IMR-90 (cell line): ENCODE measurements at regions not wholly inside any gene's neighbourhood (a gene's known extent, or its start where the extent isn't known, plus 50 kb on each side); places are given as distances from the start of the nearest gene placed in this dataset.

Source experiments
- ATAC-seq: fragments of 200-7000 bp; cut with Tn5 transposase; 2 replicates; pipeline ENCODE4 v1.9.1; 2020; ENCODE audit warnings: low read depth, mild to moderate bottlenecking, moderate library complexity
- BruUV-seq: library from RNA; stranded (reverse); fragments of 400-500 nt; replicated peaks from 2 replicates; lab custom pipeline; 2021; lab: Mats Ljungman, UMichigan
- CTCF ChIA-PET: fragments of 300-600 bp; formaldehyde crosslinking; extraction: SDS; loops from one replicate; lab custom pipeline; 2021; ENCODE audit warnings: antibody characterized with exemption; lab: Yijun Ruan, JAX
- POLR2A ChIA-PET: fragments of 300-600 bp; sonication (Branson Sonifier 250); formaldehyde crosslinking; loops from one replicate; lab custom pipeline; 2022; ENCODE audit warnings: antibody characterized with exemption; ENCODE audit not compliant: unreplicated experiment; lab: Charles Lee
- DNase-seq: peaks from one replicate; pipeline ENCODE4 v3.0.0; 2013
- H2AFZ ChIP-seq: replicated peaks from 2 replicates; pipeline ENCODE3; 2013; ENCODE audit warnings: low read length, mild to moderate bottlenecking; ENCODE audit not compliant: poor library complexity
- H2AK5ac ChIP-seq: 2 replicates; pipeline ENCODE4 v1.6.1; 2013; ENCODE audit warnings: low read depth, low read length, inconsistent platforms
- H2AK9ac ChIP-seq: replicated peaks from 2 replicates; pipeline ENCODE3; 2013; ENCODE audit warnings: mild to moderate bottlenecking, low read depth, low read length, moderate library complexity; ENCODE audit not compliant: poor library complexity
- H2BK120ac ChIP-seq: 2 replicates; pipeline ENCODE4 v1.6.1; 2013; ENCODE audit warnings: low read depth, low read length, inconsistent platforms
- H2BK15ac ChIP-seq: 3 replicates; pipeline ENCODE4 v1.6.1; 2013; ENCODE audit warnings: low read depth, low read length, inconsistent platforms
- H2BK20ac ChIP-seq: 2 replicates; pipeline ENCODE4 v1.6.1; 2013; ENCODE audit warnings: low read depth, mild to moderate bottlenecking, inconsistent platforms, low read length, moderate library complexity
- H2BK5ac ChIP-seq: 2 replicates; pipeline ENCODE4 v1.6.1; 2013; ENCODE audit warnings: mild to moderate bottlenecking, low read depth, low read length, inconsistent platforms; ENCODE audit not compliant: poor library complexity, severe bottlenecking
- H3K14ac ChIP-seq: replicated peaks from 2 replicates; pipeline ENCODE4 v1.6.1; 2013; ENCODE audit warnings: low read depth, low read length, inconsistent platforms
- H3K18ac ChIP-seq: 2 replicates; pipeline ENCODE4 v1.6.1; 2013; ENCODE audit warnings: low read depth, low read length, control low read depth
- H3K23ac ChIP-seq: 2 replicates; pipeline ENCODE4 v1.6.1; 2013; ENCODE audit warnings: low read depth, low read length, inconsistent platforms
- H3K27ac ChIP-seq: 2 replicates; pipeline ENCODE4 v1.5.1; 2013; ENCODE audit warnings: mild to moderate bottlenecking, control low read depth, low read length; ENCODE audit not compliant: insufficient read depth
- H3K27me3 ChIP-seq: 2 replicates; pipeline ENCODE4 v1.6.1; 2013; ENCODE audit warnings: low read length; ENCODE audit not compliant: control insufficient read depth, insufficient read depth
- H3K36me3 ChIP-seq: 2 replicates; pipeline ENCODE4 v1.6.1; 2013; ENCODE audit warnings: low read length, mixed read lengths; ENCODE audit not compliant: control insufficient read depth, insufficient read depth
- H3K4ac ChIP-seq: 2 replicates; pipeline ENCODE4 v1.6.1; 2013; ENCODE audit warnings: low read depth, low read length, inconsistent platforms
- H3K4me1 ChIP-seq: 2 replicates; pipeline ENCODE4 v1.6.1; 2013; ENCODE audit warnings: low read length, mixed read lengths; ENCODE audit not compliant: control insufficient read depth, insufficient read depth
- H3K4me2 ChIP-seq: 2 replicates; pipeline ENCODE4 v1.6.1; 2013; ENCODE audit warnings: low read depth, mild to moderate bottlenecking, control low read depth, low read length, moderate library complexity
- H3K4me3 ChIP-seq: 2 replicates; pipeline ENCODE4 v1.5.1; 2013; ENCODE audit warnings: low read depth, mild to moderate bottlenecking, control low read depth, low read length, moderate library complexity; ENCODE audit not compliant: insufficient read depth
- H3K56ac ChIP-seq: 2 replicates; pipeline ENCODE4 v1.6.1; 2013; ENCODE audit warnings: low read length, inconsistent platforms; ENCODE audit not compliant: insufficient read depth; ENCODE audit errors: extremely low read depth
- H3K79me1 ChIP-seq, 2 experiments: 2 replicates each; pipeline ENCODE4 v1.6.1; 2013; ENCODE audit warnings: low read length in 2 of 2, inconsistent platforms in 1 of 2, low read depth in 1 of 2
- H3K9ac ChIP-seq: 2 replicates; pipeline ENCODE4 v1.6.1; 2013; ENCODE audit warnings: low read depth, low read length, control low read depth
- H3K9me1 ChIP-seq: 2 replicates; pipeline ENCODE4 v1.6.1; 2013; ENCODE audit warnings: low read length, inconsistent platforms; ENCODE audit not compliant: insufficient read depth
- H3K9me3 ChIP-seq: 2 replicates; pipeline ENCODE4 v1.6.1; 2013; ENCODE audit warnings: low read length; ENCODE audit not compliant: control insufficient read depth, insufficient read depth
- H4K20me1 ChIP-seq: 2 replicates; pipeline ENCODE4 v1.6.1; 2013; ENCODE audit warnings: low read length, inconsistent platforms; ENCODE audit not compliant: insufficient read depth
- H4K5ac ChIP-seq: 2 replicates; pipeline ENCODE4 v1.6.1; 2013; ENCODE audit warnings: mild to moderate bottlenecking, low read depth, low read length, control low read depth
- H4K8ac ChIP-seq, 2 experiments: 2 replicates each; pipeline ENCODE4 v1.6.1; 2013; ENCODE audit warnings: low read depth in 2 of 2, low read length in 2 of 2, control low read depth in 1 of 2, inconsistent platforms in 1 of 2
- H4K91ac ChIP-seq: 2 replicates; pipeline ENCODE4 v1.6.1; 2013; ENCODE audit warnings: low read depth, low read length, inconsistent platforms; ENCODE audit not compliant: insufficient read depth
- BHLHE40 ChIP-seq: fragments of 150-350 bp; IDR thresholded peaks from 2 replicates; pipeline ENCODE4 v1.6.1; 2016; ENCODE audit warnings: mild to moderate bottlenecking, low read depth, low read length
- CEBPB ChIP-seq: IDR thresholded peaks from 2 replicates; pipeline ENCODE4 v1.6.1; 2012; ENCODE audit warnings: low read depth, low read length, improper control_type of control experiment
- CHD1 ChIP-seq: IDR thresholded peaks from 2 replicates; pipeline ENCODE4 v1.6.1; 2012; ENCODE audit warnings: low read depth, low read length, improper control_type of control experiment
- FOS ChIP-seq: fragments of 150-350 bp; IDR thresholded peaks from 2 replicates; pipeline ENCODE4 v1.6.1; 2016; ENCODE audit warnings: low read depth, low read length
- MAFK ChIP-seq: IDR thresholded peaks from 2 replicates; pipeline ENCODE4 v1.6.1; 2012; ENCODE audit warnings: low read depth, low read length, improper control_type of control experiment
- MAZ ChIP-seq: IDR thresholded peaks from 2 replicates; pipeline ENCODE4 v1.6.1; 2012; ENCODE audit warnings: low read depth, mild to moderate bottlenecking, low read length, improper control_type of control experiment, moderate library complexity, borderline replicate concordance
- MXI1 ChIP-seq: IDR thresholded peaks from 2 replicates; pipeline ENCODE4 v1.6.1; 2012; ENCODE audit warnings: low read depth, mild to moderate bottlenecking, low read length, moderate library complexity, borderline replicate concordance
- NFE2L2 ChIP-seq: fragments of 150-350 bp; IDR thresholded peaks from 2 replicates; pipeline ENCODE4 v1.6.1; 2016; ENCODE audit warnings: low read depth, mild to moderate bottlenecking, low read length
- POLR2A ChIP-seq: IDR thresholded peaks from 2 replicates; pipeline ENCODE4 v1.6.1; 2012; ENCODE audit warnings: mild to moderate bottlenecking, low read depth, low read length
- RAD21 ChIP-seq: IDR thresholded peaks from 2 replicates; pipeline ENCODE4 v1.6.1; 2012; ENCODE audit warnings: low read length, improper control_type of control experiment
- RCOR1 ChIP-seq: IDR thresholded peaks from 2 replicates; pipeline ENCODE4 v1.6.1; 2012; ENCODE audit warnings: mild to moderate bottlenecking, low read length, improper control_type of control experiment; ENCODE audit not compliant: insufficient replicate concordance
- RFX5 ChIP-seq: IDR thresholded peaks from 2 replicates; pipeline ENCODE4 v1.8.0; 2012; ENCODE audit warnings: low read depth, mild to moderate bottlenecking, low read length, moderate library complexity
- SMC3 ChIP-seq: fragments of 150-350 bp; IDR thresholded peaks from 2 replicates; pipeline ENCODE4 v1.6.1; 2016; ENCODE audit warnings: low read depth, mild to moderate bottlenecking, antibody characterized with exemption, low read length, moderate library complexity
- WGBS, 2 experiments: methylation state at CpG; one replicate each; pipeline versions ENCODE4 v1.1.5 to v1.1.7; 2013; ENCODE audit warnings: missing lambda C conversion rate in 2 of 2; ENCODE audit not compliant: insufficient read length in 1 of 2; ENCODE audit errors: extremely low coverage in 2 of 2; 5-methylcytosine and 5-hydroxymethylcytosine counted together
- dilution Hi-C: fragments of 300-500 bp; cut with HindIII; formaldehyde crosslinking; loops from one replicate; pipeline ENCODE4 v1.14.3; 2018; ENCODE audit warnings: low sequenced_read_pairs; ENCODE audit not compliant: unreplicated experiment
- in situ Hi-C: fragments of 300-500 bp; cut with MboI; formaldehyde crosslinking; loops from 3 replicates; pipeline ENCODE4 v1.14.3; 2019; ENCODE audit warnings: low sequenced_read_pairs, inconsistent platforms, mixed read lengths
- intact Hi-C: fragments of 100-400 bp; cut with micrococcal nuclease; formaldehyde crosslinking; loops from 2 replicates; pipeline ENCODE4 v1.10.0; 2022
- TF ChIP-seq, protein P1 (sequence below): conservative IDR thresholded peaks from 2 replicates; pipeline ENCODE4 v1.5.1; 2012; ENCODE audit warnings: mild to moderate bottlenecking, low read depth, low read length, improper control_type of control experiment
- TF ChIP-seq, protein P2 (sequence below): fragments of 150-350 bp; IDR thresholded peaks from 2 replicates; pipeline ENCODE4 v1.6.1; 2016; ENCODE audit warnings: low read depth, mild to moderate bottlenecking, low read length, moderate library complexity, borderline replicate concordance
- TF ChIP-seq, protein P3 (sequence below): fragments of 150-350 bp; IDR thresholded peaks from 2 replicates; pipeline ENCODE4 v1.6.1; 2017; ENCODE audit warnings: mild to moderate bottlenecking, antibody characterized with exemption, low read length, low read depth

DNA sequence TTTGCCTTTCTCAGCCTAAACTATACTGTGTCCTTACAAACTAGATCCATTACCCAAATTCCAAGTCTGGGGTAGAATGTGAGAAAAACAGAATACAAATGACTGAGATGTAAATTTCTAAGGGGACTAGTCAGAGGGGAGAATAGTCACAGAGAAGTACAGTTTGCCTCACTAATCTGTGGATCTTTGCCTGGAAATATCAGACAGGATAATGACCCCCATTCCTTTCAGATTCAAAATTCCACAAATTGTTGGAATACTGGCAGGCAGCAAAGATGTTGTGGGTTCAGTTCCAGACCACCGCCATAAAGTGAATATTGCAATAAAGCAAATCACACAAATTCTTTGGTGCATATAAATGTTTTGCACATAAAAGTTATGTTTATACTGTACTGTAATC is 762.8 kb upstream of the NR2F2 start:
- H2AFZ ChIP-seq, result no peak overlapping the region
- CTCF ChIA-PET, result no interaction called here
- H3K36me3 ChIP-seq, result no peaks in the 10 kb centered on the region
- WGBS, 2 experiments, result no CpG with 5 or more reads among the region's 1 CpG
- H3K9ac ChIP-seq, result no peak overlapping the region
- H3K14ac ChIP-seq, result no peak overlapping the region
- no peak overlapping the region for H3K4me2 ChIP-seq
- POLR2A ChIA-PET, result no interaction called here
- 0 out of 2 replicates have a peak, but pooled peaks cover 3% of the 10 kb centered on the region for H3K9me3 ChIP-seq
- TF ChIP-seq, protein P1, sequence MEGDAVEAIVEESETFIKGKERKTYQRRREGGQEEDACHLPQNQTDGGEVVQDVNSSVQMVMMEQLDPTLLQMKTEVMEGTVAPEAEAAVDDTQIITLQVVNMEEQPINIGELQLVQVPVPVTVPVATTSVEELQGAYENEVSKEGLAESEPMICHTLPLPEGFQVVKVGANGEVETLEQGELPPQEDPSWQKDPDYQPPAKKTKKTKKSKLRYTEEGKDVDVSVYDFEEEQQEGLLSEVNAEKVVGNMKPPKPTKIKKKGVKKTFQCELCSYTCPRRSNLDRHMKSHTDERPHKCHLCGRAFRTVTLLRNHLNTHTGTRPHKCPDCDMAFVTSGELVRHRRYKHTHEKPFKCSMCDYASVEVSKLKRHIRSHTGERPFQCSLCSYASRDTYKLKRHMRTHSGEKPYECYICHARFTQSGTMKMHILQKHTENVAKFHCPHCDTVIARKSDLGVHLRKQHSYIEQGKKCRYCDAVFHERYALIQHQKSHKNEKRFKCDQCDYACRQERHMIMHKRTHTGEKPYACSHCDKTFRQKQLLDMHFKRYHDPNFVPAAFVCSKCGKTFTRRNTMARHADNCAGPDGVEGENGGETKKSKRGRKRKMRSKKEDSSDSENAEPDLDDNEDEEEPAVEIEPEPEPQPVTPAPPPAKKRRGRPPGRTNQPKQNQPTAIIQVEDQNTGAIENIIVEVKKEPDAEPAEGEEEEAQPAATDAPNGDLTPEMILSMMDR, result no peak
- TF ChIP-seq MAFK (no peak), SMC3 (no peak), NFE2L2 (no peak), MAZ (no peak), FOS (no peak), RAD21 (no peak), POLR2A (no peak), BHLHE40 (no peak), MXI1 (no peak), RFX5 (no peak), RCOR1 (no peak), CEBPB (no peak), CHD1 (no peak)
- TF ChIP-seq, protein P2, sequence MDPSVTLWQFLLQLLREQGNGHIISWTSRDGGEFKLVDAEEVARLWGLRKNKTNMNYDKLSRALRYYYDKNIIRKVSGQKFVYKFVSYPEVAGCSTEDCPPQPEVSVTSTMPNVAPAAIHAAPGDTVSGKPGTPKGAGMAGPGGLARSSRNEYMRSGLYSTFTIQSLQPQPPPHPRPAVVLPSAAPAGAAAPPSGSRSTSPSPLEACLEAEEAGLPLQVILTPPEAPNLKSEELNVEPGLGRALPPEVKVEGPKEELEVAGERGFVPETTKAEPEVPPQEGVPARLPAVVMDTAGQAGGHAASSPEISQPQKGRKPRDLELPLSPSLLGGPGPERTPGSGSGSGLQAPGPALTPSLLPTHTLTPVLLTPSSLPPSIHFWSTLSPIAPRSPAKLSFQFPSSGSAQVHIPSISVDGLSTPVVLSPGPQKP, result no peak
- TF ChIP-seq, protein P3, sequence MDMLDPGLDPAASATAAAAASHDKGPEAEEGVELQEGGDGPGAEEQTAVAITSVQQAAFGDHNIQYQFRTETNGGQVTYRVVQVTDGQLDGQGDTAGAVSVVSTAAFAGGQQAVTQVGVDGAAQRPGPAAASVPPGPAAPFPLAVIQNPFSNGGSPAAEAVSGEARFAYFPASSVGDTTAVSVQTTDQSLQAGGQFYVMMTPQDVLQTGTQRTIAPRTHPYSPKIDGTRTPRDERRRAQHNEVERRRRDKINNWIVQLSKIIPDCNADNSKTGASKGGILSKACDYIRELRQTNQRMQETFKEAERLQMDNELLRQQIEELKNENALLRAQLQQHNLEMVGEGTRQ, result no peak
- H3K79me1 ChIP-seq, result no peaks in the 10 kb centered on the region
- in situ Hi-C loops (loop anchor here (25.0 kb wide), 1 partner anchor 770 kb away; the partner anchor contains the start of gene NR2F2), intact Hi-C loops (no loop called here), dilution Hi-C loops (no loop called here)
- no peak overlapping the region for H2BK20ac ChIP-seq
- no peak overlapping the region for H3K23ac ChIP-seq
- no peak overlapping the region for H4K8ac ChIP-seq
- peak; percentile 9 for DNase-seq
- H2BK5ac ChIP-seq, result no peak overlapping the region
- no peaks in the 10 kb centered on the region for H4K20me1 ChIP-seq
- ATAC-seq, result no peak; the same call in 1 of the 2 replicates
- no peaks in the 10 kb centered on the region for H3K9me1 ChIP-seq
- no peak overlapping the region for H2BK15ac ChIP-seq
- no peak overlapping the region for H2AK9ac ChIP-seq
- H3K4me1 ChIP-seq, result peaks cover 3% of the 10 kb centered on the region; the same call in 1 of the 2 replicates
- H3K27ac ChIP-seq, result no peak overlapping the region
- no peak overlapping the region for H4K5ac ChIP-seq
- H3K4ac ChIP-seq, result no peak overlapping the region
- no peak overlapping the region for H2AK5ac ChIP-seq
- no peak overlapping the region for H3K56ac ChIP-seq
- no peak overlapping the region for H2BK120ac ChIP-seq
- no peak overlapping the region for H3K4me3 ChIP-seq
- no peak overlapping the region for H3K18ac ChIP-seq
- H4K91ac ChIP-seq, result no peak overlapping the region
- no peaks in the 10 kb centered on the region for H3K27me3 ChIP-seq
- no TSS peak for BruUV-seq
